Peyer's patch (tissue), 4 donors: ENCODE measurements at regions not wholly inside any gene's neighbourhood (a gene's known extent, or its start where the extent isn't known, plus 50 kb on each side); places are given as distances from the start of the nearest gene placed in this dataset.

Experiments used
- DNase-seq, 3 donors: peaks; one replicate each; pipeline ENCODE4 v3.0.0-alpha.2; 2017 to 2019
- H3K27ac ChIP-seq, 4 donors: fragments of 200-600 bp; sonication (generic); one replicate each; pipeline ENCODE4 v1.5.1; 2016 to 2019
- H3K27me3 ChIP-seq, 2 donors: fragments of 200-600 bp; sonication (generic); one replicate each; pipeline ENCODE4 v1.5.1; 2019
- H3K36me3 ChIP-seq, 3 donors: fragments of 200-600 bp; sonication (generic); one replicate each; pipeline ENCODE4 v1.5.1; 2016 to 2019
- H3K4me1 ChIP-seq, 4 donors: fragments of 200-600 bp; sonication (generic); one replicate each; pipeline ENCODE4 v1.5.1; 2016 to 2019
- H3K4me3 ChIP-seq, 4 donors: fragments of 200-600 bp; sonication (generic); 1 replicate in 3 of 4; 2 replicates in 1 of 4; pipeline ENCODE4 v1.5.1; 2016 to 2019; ENCODE audit warnings: mild to moderate bottlenecking in 1 of 4
- H3K9me3 ChIP-seq, 4 donors: fragments of 200-600 bp; sonication (generic); one replicate each; pipeline ENCODE4 v1.5.1; 2016 to 2019; ENCODE audit warnings: mild to moderate bottlenecking in 1 of 4
- POLR2A ChIP-seq, 2 donors: fragments of 450-650 bp; IDR thresholded peaks; one replicate each; pipeline ENCODE4 v1.5.1; 2017; ENCODE audit warnings: antibody characterized with exemption in 2 of 2, mild to moderate bottlenecking in 2 of 2, moderate library complexity in 2 of 2
- TF ChIP-seq, protein P1 (sequence below), 6 experiments: fragments of 450-650 bp in 4 of 6; fragments of 200-600 bp in 2 of 6; sonication (generic) in 1 of 6; IDR thresholded peaks; one replicate each; pipeline ENCODE4 v1.5.1; 2017 to 2019; ENCODE audit warnings: antibody characterized with exemption in 6 of 6, mild to moderate bottlenecking in 3 of 6, moderate library complexity in 1 of 6

DNA sequence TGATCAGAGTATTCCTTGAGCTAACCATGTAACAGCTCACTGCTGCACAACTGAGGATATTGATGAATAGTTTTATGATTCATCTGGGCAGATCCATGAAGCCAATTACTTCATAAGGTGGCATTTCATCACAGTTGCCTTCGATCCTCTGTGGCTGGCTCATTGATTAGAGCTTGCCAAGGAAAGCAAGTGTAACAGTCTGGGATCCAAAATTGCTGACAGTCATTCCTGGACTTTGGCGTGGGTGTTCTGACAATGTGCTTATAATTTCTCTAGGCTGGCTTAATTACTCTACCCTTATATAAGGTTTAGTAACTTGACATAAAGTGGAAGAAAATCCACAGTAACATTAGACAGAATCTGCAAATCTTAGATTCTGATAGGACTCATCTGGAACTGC lies 551.3 kb upstream of the CDH4 start:
- no peaks in the 10 kb centered on the region for H3K36me3 ChIP-seq
- H3K9me3 ChIP-seq: no peaks in the 10 kb centered on the region
- no peaks in the 10 kb centered on the region for H3K4me1 ChIP-seq
- TF ChIP-seq, protein P1, sequence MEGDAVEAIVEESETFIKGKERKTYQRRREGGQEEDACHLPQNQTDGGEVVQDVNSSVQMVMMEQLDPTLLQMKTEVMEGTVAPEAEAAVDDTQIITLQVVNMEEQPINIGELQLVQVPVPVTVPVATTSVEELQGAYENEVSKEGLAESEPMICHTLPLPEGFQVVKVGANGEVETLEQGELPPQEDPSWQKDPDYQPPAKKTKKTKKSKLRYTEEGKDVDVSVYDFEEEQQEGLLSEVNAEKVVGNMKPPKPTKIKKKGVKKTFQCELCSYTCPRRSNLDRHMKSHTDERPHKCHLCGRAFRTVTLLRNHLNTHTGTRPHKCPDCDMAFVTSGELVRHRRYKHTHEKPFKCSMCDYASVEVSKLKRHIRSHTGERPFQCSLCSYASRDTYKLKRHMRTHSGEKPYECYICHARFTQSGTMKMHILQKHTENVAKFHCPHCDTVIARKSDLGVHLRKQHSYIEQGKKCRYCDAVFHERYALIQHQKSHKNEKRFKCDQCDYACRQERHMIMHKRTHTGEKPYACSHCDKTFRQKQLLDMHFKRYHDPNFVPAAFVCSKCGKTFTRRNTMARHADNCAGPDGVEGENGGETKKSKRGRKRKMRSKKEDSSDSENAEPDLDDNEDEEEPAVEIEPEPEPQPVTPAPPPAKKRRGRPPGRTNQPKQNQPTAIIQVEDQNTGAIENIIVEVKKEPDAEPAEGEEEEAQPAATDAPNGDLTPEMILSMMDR (IDR thresholded peaks at IDR 0.05): no peak
- TF ChIP-seq POLR2A (IDR thresholded peaks at IDR 0.05): no peak
- no peak overlapping the region for H3K4me3 ChIP-seq
- no peak for DNase-seq
- H3K27ac ChIP-seq: no peak overlapping the region
- no peaks in the 10 kb centered on the region for H3K27me3 ChIP-seq

DNA sequence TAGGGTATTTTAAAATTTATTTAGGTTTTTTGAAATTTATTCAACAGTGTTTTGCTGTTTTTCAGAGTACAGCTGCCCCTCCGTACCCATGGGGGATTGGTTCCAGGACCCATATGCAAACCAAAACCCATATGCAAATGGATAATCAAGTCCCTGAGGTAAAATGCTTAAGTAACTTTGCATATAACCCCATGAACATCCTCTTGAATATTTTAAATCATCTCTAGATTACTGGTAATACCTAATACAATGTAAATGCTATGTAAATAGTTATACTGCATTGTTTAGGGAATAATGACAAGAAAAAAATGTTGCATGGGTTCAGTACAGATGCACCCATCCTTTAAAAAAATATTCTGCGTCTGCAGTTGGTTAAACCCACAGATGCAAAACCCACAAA lies 547.9 kb upstream of the CDH4 start:
- H3K27me3 ChIP-seq: no peaks in the 10 kb centered on the region
- TF ChIP-seq, protein P1 (IDR thresholded peaks at IDR 0.05): no peak
- no peak for TF ChIP-seq POLR2A (IDR thresholded peaks at IDR 0.05)
- H3K36me3 ChIP-seq: no peaks in the 10 kb centered on the region
- H3K4me3 ChIP-seq: no peak overlapping the region
- no peak for DNase-seq
- no peaks in the 10 kb centered on the region for H3K9me3 ChIP-seq
- H3K27ac ChIP-seq: no peak overlapping the region
- H3K4me1 ChIP-seq: no peaks in the 10 kb centered on the region

DNA sequence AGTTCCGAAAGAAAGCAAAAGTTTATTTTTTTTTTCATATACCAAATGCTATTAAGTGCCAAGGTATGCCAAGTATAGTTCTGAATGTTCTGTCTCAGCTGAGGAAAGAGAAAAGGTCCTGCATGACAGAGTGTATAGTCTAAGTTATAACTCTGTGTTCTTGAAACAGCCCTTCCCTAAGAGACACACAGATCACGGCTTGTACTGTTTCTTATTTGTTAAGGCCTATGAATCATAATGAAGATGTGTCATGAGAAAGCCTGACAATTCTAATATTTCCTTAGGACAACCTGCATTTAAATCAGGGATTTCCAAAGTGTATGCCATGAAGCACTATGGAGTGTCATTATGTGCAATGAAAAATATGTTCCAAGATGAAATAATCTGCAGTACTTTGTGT lies 538.7 kb upstream of the CDH4 start:
- no peaks in the 10 kb centered on the region for H3K27me3 ChIP-seq
- no peaks in the 10 kb centered on the region for H3K4me1 ChIP-seq
- H3K9me3 ChIP-seq: no peaks in the 10 kb centered on the region
- H3K36me3 ChIP-seq: no peaks in the 10 kb centered on the region
- TF ChIP-seq POLR2A (IDR thresholded peaks at IDR 0.05): no peak
- TF ChIP-seq, protein P1 (IDR thresholded peaks at IDR 0.05): no peak
- no peak for DNase-seq
- H3K4me3 ChIP-seq: no peak overlapping the region
- no peak overlapping the region for H3K27ac ChIP-seq

DNA sequence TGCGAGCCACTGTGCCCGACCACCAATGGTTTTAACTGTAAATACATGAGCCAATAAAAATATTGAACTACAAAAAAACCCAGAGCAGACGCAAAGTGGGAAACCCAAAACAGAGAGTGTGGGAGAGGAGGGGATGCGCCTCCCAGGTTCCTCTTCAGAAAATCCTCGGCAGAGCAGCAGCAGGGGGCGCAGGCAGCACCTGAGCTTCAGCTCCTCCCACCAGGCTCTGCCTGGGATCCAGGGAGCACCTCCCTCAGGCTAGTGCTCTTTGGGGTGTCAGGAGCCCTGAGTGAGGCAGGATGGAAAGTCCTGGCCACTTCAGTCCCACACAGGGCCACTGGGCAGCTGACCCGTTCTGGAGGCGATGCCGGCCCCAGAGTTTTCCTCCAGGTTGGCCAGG lies 536.9 kb upstream of the CDH4 start:
- H3K27ac ChIP-seq: no peak overlapping the region
- H3K4me3 ChIP-seq: no peak overlapping the region
- no peak for DNase-seq
- no peaks in the 10 kb centered on the region for H3K4me1 ChIP-seq
- H3K9me3 ChIP-seq: no peaks in the 10 kb centered on the region
- no peaks in the 10 kb centered on the region for H3K36me3 ChIP-seq
- no peaks in the 10 kb centered on the region for H3K27me3 ChIP-seq
- no peak for TF ChIP-seq POLR2A (IDR thresholded peaks at IDR 0.05)
- TF ChIP-seq, protein P1 (IDR thresholded peaks at IDR 0.05): no peak

GRCh38 chr20:60718743-60719480 lies 533.1 kb upstream of the CDH4 start:
- no peak for DNase-seq
- Histone ChIP-seq H3K4me1 (no peaks in the 10 kb centered on the region), H3K4me3 (no peak overlapping the region), H3K9me3 (no peaks in the 10 kb centered on the region), H3K27ac (no peak overlapping the region), H3K27me3 (no peaks in the 10 kb centered on the region), H3K36me3 (no peaks in the 10 kb centered on the region)
- TF ChIP-seq, protein P1 (IDR thresholded peaks at IDR 0.05): no peak
